Naive B cell (primary cell): ENCODE measurements at regions not wholly inside any gene's neighbourhood (a gene's known extent, or its start where the extent isn't known, plus 50 kb on each side); places are given as distances from the start of the nearest gene placed in this dataset.
"Not testable (repeated sequence)": the region's sequence is repeated elsewhere in the genome, so short reads cannot be mapped to it uniquely, and the experiment has no call there.

Experiments
- ATAC-seq, 2 donors: fragments of 150-1000 bp; cut with Tn5 transposase; 2 replicates each; pipeline ENCODE4 v1.10.0; 2021; ENCODE audit warnings: low read depth in 2 of 2, mild to moderate bottlenecking in 2 of 2, moderate library complexity in 2 of 2
- DNase-seq: peaks from one replicate; pipeline ENCODE4 v3.0.0; 2022
- H3K27ac Mint-ChIP-seq, 6 donors: one replicate each; pipeline ENCODE4 v1.8.0; 2020 to 2022; ENCODE audit warnings: mild to moderate bottlenecking in 6 of 6, mixed read lengths in 6 of 6, moderate library complexity in 5 of 6, inconsistent platforms in 2 of 6
- H3K27me3 Mint-ChIP-seq, 3 donors: one replicate each; pipeline ENCODE4 v1.8.0; 2021 to 2022; ENCODE audit warnings: mixed read lengths in 3 of 3, mild to moderate bottlenecking in 1 of 3
- H3K36me3 Mint-ChIP-seq, 2 donors: one replicate each; pipeline ENCODE4 v1.8.0; 2020 to 2022; ENCODE audit warnings: mixed read lengths in 2 of 2, inconsistent platforms in 1 of 2, mild to moderate bottlenecking in 1 of 2
- H3K4me1 Mint-ChIP-seq, 3 donors: one replicate each; pipeline ENCODE4 v1.8.0; 2020 to 2022; ENCODE audit warnings: mixed read lengths in 3 of 3, inconsistent platforms in 1 of 3, mild to moderate bottlenecking in 1 of 3, moderate library complexity in 1 of 3
- H3K4me3 Mint-ChIP-seq, 8 donors: one replicate each; pipeline ENCODE4 v1.8.0; 2020 to 2022; ENCODE audit warnings: mild to moderate bottlenecking in 8 of 8, mixed read lengths in 8 of 8, moderate library complexity in 8 of 8, inconsistent platforms in 2 of 8
- H3K9me3 Mint-ChIP-seq, 7 donors: one replicate each; pipeline ENCODE4 v1.8.0; 2020 to 2022; ENCODE audit warnings: mixed read lengths in 7 of 7, mild to moderate bottlenecking in 5 of 7, inconsistent platforms in 2 of 7, moderate library complexity in 1 of 7

- Mint-ChIP-seq H3K27ac (no peak overlapping the region), H3K4me3 (no peak overlapping the region), H3K36me3 (no peaks in the 10 kb centered on the region), H3K4me1 (no peaks in the 10 kb centered on the region), H3K9me3 (peaks cover 0 to 2% (median 0%) of the 10 kb centered on the region in 7 donors), H3K27me3 (peaks cover 0 to 4% (median 0%) of the 10 kb centered on the region in 3 donors)
- DNase-seq (no peak), ATAC-seq (no peak)
Measured at GRCh38 chr5:33205079-33205478, 235.7 kb upstream of the TARS1 start.

- ATAC-seq, result no peak
- Mint-ChIP-seq H3K4me1 (no peaks in the 10 kb centered on the region), H3K27me3 (peaks cover 0 to 4% (median 0%) of the 10 kb centered on the region in 3 donors), H3K36me3 (no peaks in the 10 kb centered on the region), H3K4me3 (no peak overlapping the region), H3K27ac (no peak overlapping the region), H3K9me3 (peaks cover 0 to 2% (median 0%) of the 10 kb centered on the region in 7 donors)
- no peak for DNase-seq
Measured at GRCh38 chr5:33205727-33206410, 234.9 kb upstream of the TARS1 start.

GRCh38 chr5:33206962-33207506 lies 233.7 kb upstream of the TARS1 start:
- Mint-ChIP-seq H3K4me1 (no peaks in the 10 kb centered on the region), H3K36me3 (no peaks in the 10 kb centered on the region), H3K27me3 (peaks cover 0 to 4% (median 0%) of the 10 kb centered on the region in 3 donors), H3K27ac (no peak overlapping the region), H3K9me3 (peaks cover 0 to 2% (median 0%) of the 10 kb centered on the region in 7 donors), H3K4me3 (no peak overlapping the region)
- ATAC-seq, result no peak
- DNase-seq, result no peak

GRCh38 chr5:33209252-33209651 lies 231.5 kb upstream of the TARS1 start:
- peaks cover 0 to 4% (median 0%) of the 10 kb centered on the region in 3 donors for H3K27me3 Mint-ChIP-seq
- no peaks in the 10 kb centered on the region for H3K36me3 Mint-ChIP-seq
- H3K4me3 Mint-ChIP-seq, result no peak overlapping the region
- no peak overlapping the region for H3K27ac Mint-ChIP-seq
- H3K9me3 Mint-ChIP-seq, result peaks cover 0 to 2% (median 0%) of the 10 kb centered on the region in 7 donors
- peaks cover 0 to 4% (median 0%) of the 10 kb centered on the region in 3 donors for H3K4me1 Mint-ChIP-seq
- ATAC-seq, result no peak
- no peak for DNase-seq

- not testable (repeated sequence) for H3K4me3 Mint-ChIP-seq, H3K4me1 Mint-ChIP-seq
Measured at GRCh38 chr5:33210221-33210620, 230.5 kb upstream of the TARS1 start.

GRCh38 chr5:33210978-33211377 lies 229.8 kb upstream of the TARS1 start:
- DNase-seq (no peak), ATAC-seq (no peak)
- Mint-ChIP-seq H3K27me3 (peaks cover 0 to 4% (median 0%) of the 10 kb centered on the region in 3 donors), H3K4me1 (peaks cover 0 to 4% (median 0%) of the 10 kb centered on the region in 3 donors), H3K4me3 (no peak overlapping the region), H3K27ac (no peak overlapping the region), H3K9me3 (peaks cover 0 to 2% (median 0%) of the 10 kb centered on the region in 7 donors), H3K36me3 (no peaks in the 10 kb centered on the region)

More at GRCh38 chr5:33210221-33210620, 230.5 kb upstream of the TARS1 start:
- not testable (repeated sequence) for H3K9me3 Mint-ChIP-seq, H3K36me3 Mint-ChIP-seq, H3K27me3 Mint-ChIP-seq, ATAC-seq, DNase-seq
- peak overlapping the region in 1 of 6 donors; percentile 32 for H3K27ac Mint-ChIP-seq

- H3K4me3 Mint-ChIP-seq, result no peak overlapping the region
Measured at GRCh38 chr5:33212439-33212838, 228.3 kb upstream of the TARS1 start.

GRCh38 chr5:33212900-33213299 lies 227.9 kb upstream of the TARS1 start:
- Mint-ChIP-seq H3K27ac (peak overlapping the region in 2 of 6 donors; percentile 5 to 75), H3K4me3 (no peak overlapping the region), H3K27me3 (peaks cover 0 to 4% (median 0%) of the 10 kb centered on the region in 3 donors), H3K9me3 (peaks cover 0 to 2% (median 0%) of the 10 kb centered on the region in 7 donors), H3K4me1 (peaks cover 0 to 4% (median 0%) of the 10 kb centered on the region in 3 donors), H3K36me3 (no peaks in the 10 kb centered on the region)
- no peak for ATAC-seq
- DNase-seq, result no peak

More at GRCh38 chr5:33212439-33212838, 228.3 kb upstream of the TARS1 start:
- H3K27me3 Mint-ChIP-seq, result peaks cover 0 to 4% (median 0%) of the 10 kb centered on the region in 3 donors
- peak overlapping the region in 1 of 6 donors; percentile 5 for H3K27ac Mint-ChIP-seq
- no peaks in the 10 kb centered on the region for H3K36me3 Mint-ChIP-seq
- ATAC-seq (no peak), DNase-seq (no peak)
- H3K4me1 Mint-ChIP-seq, result peaks cover 0 to 4% (median 0%) of the 10 kb centered on the region in 3 donors
- peaks cover 0 to 2% (median 0%) of the 10 kb centered on the region in 7 donors for H3K9me3 Mint-ChIP-seq

GRCh38 chr5:33223563-33224284 lies 217.0 kb upstream of the TARS1 start:
- ATAC-seq (no peak), DNase-seq (no peak)
- H3K27ac Mint-ChIP-seq, result no peak overlapping the region
- H3K9me3 Mint-ChIP-seq, result peaks cover 0 to 11% (median 5%) of the 10 kb centered on the region in 7 donors
- H3K27me3 Mint-ChIP-seq, result no peaks in the 10 kb centered on the region
- H3K36me3 Mint-ChIP-seq, result peaks cover 0 to 6% of the 10 kb centered on the region in 2 donors
- no peak overlapping the region for H3K4me3 Mint-ChIP-seq
- no peaks in the 10 kb centered on the region for H3K4me1 Mint-ChIP-seq

- H3K4me3 Mint-ChIP-seq, result no peak overlapping the region
- DNase-seq, result no peak
- ATAC-seq, result no peak
- no peak overlapping the region for H3K27ac Mint-ChIP-seq
- H3K9me3 Mint-ChIP-seq, result peaks cover 0 to 11% (median 5%) of the 10 kb centered on the region in 7 donors
- H3K4me1 Mint-ChIP-seq, result no peaks in the 10 kb centered on the region
- H3K27me3 Mint-ChIP-seq, result no peaks in the 10 kb centered on the region
- H3K36me3 Mint-ChIP-seq, result peaks cover 0 to 6% of the 10 kb centered on the region in 2 donors
Measured at GRCh38 chr5:33224285-33224961, 216.3 kb upstream of the TARS1 start.

GRCh38 chr5:33227247-33227646 lies 213.5 kb upstream of the TARS1 start:
- Mint-ChIP-seq H3K27ac (peak overlapping the region in 1 of 6 donors; percentile 36), H3K36me3 (peaks cover 0 to 6% of the 10 kb centered on the region in 2 donors), H3K4me3 (no peak overlapping the region)

GRCh38 chr5:33227746-33228145 lies 213.0 kb upstream of the TARS1 start:
- no peak for DNase-seq
- no peaks in the 10 kb centered on the region for H3K27me3 Mint-ChIP-seq
- no peaks in the 10 kb centered on the region for H3K4me1 Mint-ChIP-seq
- H3K27ac Mint-ChIP-seq, result no peak overlapping the region
- no peak overlapping the region for H3K4me3 Mint-ChIP-seq
- ATAC-seq, result no peak
- H3K36me3 Mint-ChIP-seq, result peaks cover 0 to 6% of the 10 kb centered on the region in 2 donors
- peaks cover 0 to 11% (median 5%) of the 10 kb centered on the region in 7 donors for H3K9me3 Mint-ChIP-seq

More at GRCh38 chr5:33227247-33227646, 213.5 kb upstream of the TARS1 start:
- ATAC-seq (no peak), DNase-seq (no peak)
- H3K9me3 Mint-ChIP-seq, result peaks cover 0 to 11% (median 5%) of the 10 kb centered on the region in 7 donors
- H3K27me3 Mint-ChIP-seq, result no peaks in the 10 kb centered on the region
- H3K4me1 Mint-ChIP-seq, result no peaks in the 10 kb centered on the region

- no peak for DNase-seq
- ATAC-seq, result no peak
- Mint-ChIP-seq H3K9me3 (peaks cover 0 to 11% (median 5%) of the 10 kb centered on the region in 7 donors), H3K27ac (no peak overlapping the region), H3K36me3 (peaks cover 0 to 6% of the 10 kb centered on the region in 2 donors), H3K4me3 (no peak overlapping the region), H3K4me1 (no peaks in the 10 kb centered on the region), H3K27me3 (no peaks in the 10 kb centered on the region)
Measured at GRCh38 chr5:33228149-33228548, 212.6 kb upstream of the TARS1 start.
